ENCODE measurements at regions not wholly inside any gene's neighbourhood (a gene's known extent, or its start where the extent isn't known, plus 50 kb on each side); places are given as distances from the start of the nearest gene placed in this dataset.

DNA sequence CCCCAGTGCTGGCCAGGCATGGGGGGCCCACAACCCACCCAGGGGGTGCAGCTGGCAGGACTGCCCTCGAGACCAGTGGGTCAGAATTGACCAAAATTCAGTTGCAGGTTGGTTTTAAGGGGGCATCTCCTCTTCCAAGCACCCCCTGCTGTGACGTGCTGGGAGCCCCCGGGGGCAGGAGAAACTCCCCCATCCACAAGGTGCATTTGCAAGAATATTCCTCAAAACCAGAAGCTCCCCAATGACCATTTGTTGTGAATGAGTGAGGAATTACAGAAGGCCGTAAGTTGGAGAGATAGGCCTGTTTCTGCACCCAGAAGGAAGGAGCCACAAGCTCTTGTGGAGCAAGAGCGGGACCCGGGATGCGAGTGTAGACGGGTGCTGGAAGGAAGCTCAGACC, 414.5 kb downstream of the BRD1 start:
- H3K4me3 ChIP-seq (ENCODE audit: low read depth, low read length), result no peak overlapping the region
- no peak for DNase-seq (ENCODE audit: low read depth)

DNA sequence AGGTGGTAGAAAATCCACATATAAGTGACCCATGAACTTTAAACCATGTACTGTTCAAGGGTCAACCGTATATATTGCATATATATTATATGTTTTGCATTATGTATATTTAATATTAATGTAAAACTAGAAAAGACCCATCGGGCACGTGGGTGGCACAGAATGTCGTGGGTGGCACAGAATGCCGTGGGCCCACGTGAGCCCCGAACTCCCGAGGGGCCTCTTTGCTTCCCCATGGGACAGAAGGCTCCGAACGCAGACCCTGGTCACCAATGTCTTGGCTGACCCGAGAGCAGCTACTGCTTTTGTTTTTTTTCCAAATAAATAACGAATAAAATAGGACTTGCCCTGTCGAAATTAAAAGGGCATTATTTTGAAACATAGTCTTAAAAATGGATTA, 415.4 kb downstream of the BRD1 start:
- TF ChIP-seq MYC (IDR thresholded peaks at IDR 0.05; ENCODE audit: low read depth, low read length) (no peak), POLR2A (IDR thresholded peaks at IDR 0.05; ENCODE audit: extremely low read depth, insufficient read length) (no peak)
- TF ChIP-seq, protein P1, sequence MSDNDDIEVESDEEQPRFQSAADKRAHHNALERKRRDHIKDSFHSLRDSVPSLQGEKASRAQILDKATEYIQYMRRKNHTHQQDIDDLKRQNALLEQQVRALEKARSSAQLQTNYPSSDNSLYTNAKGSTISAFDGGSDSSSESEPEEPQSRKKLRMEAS (IDR thresholded peaks at IDR 0.05; ENCODE audit: low read depth, low read length), result no peak
- TF ChIP-seq, protein P2, sequence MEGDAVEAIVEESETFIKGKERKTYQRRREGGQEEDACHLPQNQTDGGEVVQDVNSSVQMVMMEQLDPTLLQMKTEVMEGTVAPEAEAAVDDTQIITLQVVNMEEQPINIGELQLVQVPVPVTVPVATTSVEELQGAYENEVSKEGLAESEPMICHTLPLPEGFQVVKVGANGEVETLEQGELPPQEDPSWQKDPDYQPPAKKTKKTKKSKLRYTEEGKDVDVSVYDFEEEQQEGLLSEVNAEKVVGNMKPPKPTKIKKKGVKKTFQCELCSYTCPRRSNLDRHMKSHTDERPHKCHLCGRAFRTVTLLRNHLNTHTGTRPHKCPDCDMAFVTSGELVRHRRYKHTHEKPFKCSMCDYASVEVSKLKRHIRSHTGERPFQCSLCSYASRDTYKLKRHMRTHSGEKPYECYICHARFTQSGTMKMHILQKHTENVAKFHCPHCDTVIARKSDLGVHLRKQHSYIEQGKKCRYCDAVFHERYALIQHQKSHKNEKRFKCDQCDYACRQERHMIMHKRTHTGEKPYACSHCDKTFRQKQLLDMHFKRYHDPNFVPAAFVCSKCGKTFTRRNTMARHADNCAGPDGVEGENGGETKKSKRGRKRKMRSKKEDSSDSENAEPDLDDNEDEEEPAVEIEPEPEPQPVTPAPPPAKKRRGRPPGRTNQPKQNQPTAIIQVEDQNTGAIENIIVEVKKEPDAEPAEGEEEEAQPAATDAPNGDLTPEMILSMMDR (IDR thresholded peaks at IDR 0.05; ENCODE audit: low read depth, low read length), result no peak
- DNase-seq (ENCODE audit: low read depth), result no peak
- no peak overlapping the region for H3K4me3 ChIP-seq (ENCODE audit: low read depth, low read length)

More for the DNA sequence above, 414.5 kb downstream of the BRD1 start:
- TF ChIP-seq POLR2A (IDR thresholded peaks at IDR 0.05; ENCODE audit: extremely low read depth, insufficient read length) (no peak), MYC (IDR thresholded peaks at IDR 0.05; ENCODE audit: low read depth, low read length) (no peak)
- TF ChIP-seq, protein P1 (IDR thresholded peaks at IDR 0.05; ENCODE audit: low read depth, low read length), result no peak
- TF ChIP-seq, protein P2 (IDR thresholded peaks at IDR 0.05; ENCODE audit: low read depth, low read length), result no peak

DNA sequence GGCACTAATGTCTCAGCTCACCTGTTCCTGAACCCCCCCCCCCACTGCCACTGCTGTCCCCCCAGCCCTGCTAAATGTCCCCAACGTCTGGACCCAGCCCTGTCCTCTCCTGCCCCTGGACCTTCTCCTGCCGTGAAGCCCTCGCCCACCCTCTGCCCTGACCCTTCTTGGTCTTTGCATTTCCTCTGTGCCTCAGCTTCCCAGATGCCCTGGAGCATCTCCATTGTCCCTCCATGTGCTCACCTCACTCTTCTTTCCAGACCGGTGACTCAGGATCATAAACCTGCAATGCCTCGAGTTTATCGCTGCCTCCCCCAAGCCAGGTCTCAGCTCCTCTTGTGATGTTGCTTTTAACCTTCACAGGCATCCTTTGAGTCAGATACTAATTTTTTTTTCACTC, 416.4 kb downstream of the BRD1 start:
- no peak for DNase-seq (ENCODE audit: low read depth)
- TF ChIP-seq POLR2A (IDR thresholded peaks at IDR 0.05; ENCODE audit: extremely low read depth, insufficient read length), result no peak
- TF ChIP-seq, protein P1 (IDR thresholded peaks at IDR 0.05; ENCODE audit: low read depth, low read length), result no peak
- no peak for TF ChIP-seq MYC (IDR thresholded peaks at IDR 0.05; ENCODE audit: low read depth, low read length)
- TF ChIP-seq, protein P2 (IDR thresholded peaks at IDR 0.05; ENCODE audit: low read depth, low read length), result no peak
- H3K4me3 ChIP-seq (ENCODE audit: low read depth, low read length), result no peak overlapping the region

DNA sequence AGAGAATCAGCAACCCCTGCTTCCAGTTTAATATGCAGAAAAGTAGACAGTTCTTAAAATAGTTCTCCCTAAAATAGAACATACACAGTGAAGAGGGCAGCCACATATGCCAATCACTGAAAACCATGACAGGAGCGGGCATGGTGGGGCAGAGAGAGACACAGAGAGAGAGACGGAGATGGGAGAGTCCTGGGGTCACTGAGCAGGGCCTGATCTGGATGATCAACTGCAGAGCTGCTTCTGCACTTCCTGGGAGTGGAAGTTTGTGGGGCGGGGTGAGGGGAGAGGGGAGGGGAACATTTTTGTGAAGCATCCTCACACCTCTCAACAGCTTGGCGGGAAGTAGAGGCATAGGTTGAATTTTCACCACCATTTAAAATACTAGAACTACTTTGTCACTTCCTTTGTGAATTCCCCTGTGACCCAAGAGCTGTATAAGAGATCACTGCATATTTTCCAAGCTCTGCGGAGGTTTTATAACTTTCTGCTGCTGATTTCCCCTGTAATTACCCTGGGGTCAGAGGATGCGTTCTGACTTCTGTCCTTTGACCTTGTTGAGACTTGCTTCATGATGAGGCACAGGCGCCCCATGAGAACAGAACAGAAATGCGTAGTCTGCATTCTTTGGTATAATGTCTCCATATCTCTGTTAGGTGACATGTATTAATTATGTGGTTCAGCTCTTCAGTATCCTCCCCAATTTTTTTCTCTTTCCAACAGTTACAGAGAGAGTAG, 419.4 kb downstream of the BRD1 start:
- no peak overlapping the region for H3K4me3 ChIP-seq (ENCODE audit: low read depth, low read length)
- TF ChIP-seq, protein P2 (IDR thresholded peaks at IDR 0.05; ENCODE audit: low read depth, low read length), result no peak
- TF ChIP-seq, protein P1 (IDR thresholded peaks at IDR 0.05; ENCODE audit: low read depth, low read length), result no peak
- no peak for TF ChIP-seq MYC (IDR thresholded peaks at IDR 0.05; ENCODE audit: low read depth, low read length)
- DNase-seq (ENCODE audit: low read depth), result no peak

DNA sequence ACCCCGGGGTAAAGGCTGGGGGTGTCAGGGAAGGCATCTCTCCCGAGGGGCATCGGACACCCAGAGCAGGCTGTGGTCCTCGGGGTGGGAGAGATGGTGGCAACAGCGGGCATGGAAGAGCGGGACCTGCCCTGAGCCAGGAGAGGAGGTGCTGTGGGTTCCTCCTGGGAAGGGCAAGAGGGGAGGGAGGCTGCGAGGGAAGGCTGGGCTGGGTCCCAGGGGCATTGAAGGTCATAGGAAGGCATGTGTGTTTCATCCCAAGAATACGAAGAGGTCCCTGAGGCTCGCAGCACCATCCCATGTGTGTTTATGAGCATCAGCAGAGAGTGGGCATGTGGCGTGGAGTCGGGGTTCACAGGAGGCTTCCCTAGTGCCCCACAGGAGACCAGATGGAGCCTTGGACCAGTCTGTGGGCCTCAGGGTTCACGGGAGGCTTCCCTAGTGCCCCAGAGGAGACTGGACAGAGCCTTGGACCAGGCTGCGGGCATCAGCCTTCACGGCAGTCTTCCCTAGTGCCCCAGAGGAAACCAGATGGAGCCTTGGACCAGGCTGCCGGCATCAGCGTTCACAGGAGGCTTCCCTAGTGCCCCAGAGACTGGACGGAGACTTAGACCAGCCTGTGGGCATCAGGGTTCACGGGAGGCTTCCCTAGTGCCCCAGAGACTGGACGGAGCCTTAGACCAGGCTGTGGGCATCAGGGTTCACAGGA, 420.6 kb downstream of the BRD1 start:
- TF ChIP-seq, protein P1 (IDR thresholded peaks at IDR 0.05; ENCODE audit: low read depth, low read length), result no peak
- TF ChIP-seq MYC (IDR thresholded peaks at IDR 0.05; ENCODE audit: low read depth, low read length), result no peak
- TF ChIP-seq, protein P2 (IDR thresholded peaks at IDR 0.05; ENCODE audit: low read depth, low read length), result no peak
- TF ChIP-seq POLR2A (IDR thresholded peaks at IDR 0.05; ENCODE audit: extremely low read depth, insufficient read length), result no peak
- no peak overlapping the region for H3K4me3 ChIP-seq (ENCODE audit: low read depth, low read length)
- no peak for DNase-seq (ENCODE audit: low read depth)

Measured in NB4 (cell line).